Ovary (tissue), 7 donors: ENCODE measurements at regions not wholly inside any gene's neighbourhood (a gene's known extent, or its start where the extent isn't known, plus 50 kb on each side); places are given as distances from the start of the nearest gene placed in this dataset.

ENCODE experiments used
- DNase-seq, 5 donors: peaks; one replicate each; pipeline ENCODE4 v3.0.0-alpha.2; 2019 to 2020
- H3K27ac ChIP-seq, 2 donors: fragments of 200-600 bp; one replicate each; pipeline versions ENCODE4 v1.5.1 to v1.8.0; 2019 to 2022
- H3K27me3 ChIP-seq: fragments of 200-600 bp; one replicate; pipeline ENCODE4 v1.8.0; 2022
- H3K36me3 ChIP-seq: fragments of 200-600 bp; sonication (generic); one replicate; pipeline ENCODE4 v1.5.1; 2019
- H3K4me1 ChIP-seq: one replicate; pipeline ENCODE4 v1.8.1; 2013; ENCODE audit warnings: mild to moderate bottlenecking, moderate library complexity; ENCODE audit not compliant: insufficient read depth
- H3K4me3 ChIP-seq: fragments of 200-600 bp; sonication (generic); one replicate; pipeline ENCODE4 v1.5.1; 2017
- H3K9me3 ChIP-seq, 2 donors: fragments of 200-600 bp in 1 of 2; sonication (generic) in 1 of 2; one replicate each; pipeline versions ENCODE4 v1.5.1 to v1.8.1; 2013 to 2019; ENCODE audit warnings: mild to moderate bottlenecking in 1 of 2, moderate library complexity in 1 of 2
- CTCF ChIP-seq, 3 donors: fragments of 450-650 bp in 2 of 3; fragments of 200-600 bp in 1 of 3; IDR thresholded peaks; one replicate each; pipeline versions ENCODE4 v1.5.1 to v1.8.0; 2016 to 2022; ENCODE audit warnings: antibody characterized with exemption in 3 of 3, mild to moderate bottlenecking in 1 of 3
- EP300 ChIP-seq: sonication (generic); formaldehyde crosslinking; IDR thresholded peaks from one replicate; pipeline ENCODE4 v1.6.1; 2017; ENCODE audit warnings: antibody characterized with exemption
- POLR2A ChIP-seq: fragments of 450-650 bp; IDR thresholded peaks from one replicate; pipeline ENCODE4 v1.6.1; 2017; ENCODE audit warnings: antibody characterized with exemption, mild to moderate bottlenecking, moderate library complexity
- WGBS, 3 donors: extraction: QIAGEN DNeasy Blood & Tissue Kit in 1 of 3; methylation state at CpG; one replicate each; pipeline versions ENCODE4 v1.1.5 to v1.1.7; 2013 to 2017; 5-methylcytosine and 5-hydroxymethylcytosine counted together
- intact Hi-C, 4 donors: fragments of 100-400 bp; cut with DNase I; formaldehyde crosslinking; loops; one replicate each; pipeline versions ENCODE4 v1.11.0 to v1.15.1; 2022 to 2023
- donor health status: DM: no; HTN: no; CAD: no; lungs with moderate emphysema.
- donor health status: DM: no; HTN: no; CAD: no.
- donor health status: Bipolar disorder and iron deficiency.
- donor health status: DM: no; HTN: no; CAD: no.
- donor health status: DM: yes; HTN: yes; CAD: no.

GRCh38 chr3:73772076-73772886 lies 147.5 kb upstream of the PDZRN3 start:
- Histone ChIP-seq H3K27me3 (no peaks in the 10 kb centered on the region), H3K9me3 (no peaks in the 10 kb centered on the region), H3K36me3 (no peaks in the 10 kb centered on the region), H3K27ac (no peak overlapping the region), H3K4me3 (no peak overlapping the region), H3K4me1 (peaks cover 3% of the 10 kb centered on the region)
- TF ChIP-seq POLR2A (no peak), CTCF (IDR thresholded peaks at IDR 0.05) (no peak), EP300 (no peak)
- intact Hi-C loops = no loop called here
- DNase-seq = no peak
- WGBS, 3 donors = 67 to 81% (median 74%) methylated on average over 3 of the region's 3 CpGs

- no peak overlapping the region for H3K4me3 ChIP-seq
- H3K27me3 ChIP-seq = no peaks in the 10 kb centered on the region
- no peaks in the 10 kb centered on the region for H3K36me3 ChIP-seq
- TF ChIP-seq CTCF (IDR thresholded peaks at IDR 0.05) = no peak
- TF ChIP-seq EP300 = no peak
- TF ChIP-seq POLR2A = no peak
- WGBS, 3 donors = 76 to 83% (median 78%) methylated on average over 5 of the region's 5 CpGs
- no peak overlapping the region for H3K27ac ChIP-seq
- peaks cover 5% of the 10 kb centered on the region for H3K4me1 ChIP-seq
- no peaks in the 10 kb centered on the region for H3K9me3 ChIP-seq
- intact Hi-C loops = loop anchor here in 1 of 4 donors (5.0 kb wide), 1 partner anchor 146 kb away; the partner anchor contains the start of gene PDZRN3
- DNase-seq = no peak
These were observed 144.0 kb upstream of the PDZRN3 start for GRCh38 chr3:73768524-73769308.

- 4 to 5% (median 5%) methylated on average over 7 of the region's 7 CpGs for WGBS, 3 donors
- Histone ChIP-seq H3K4me1 (peaks cover 2% of the 10 kb centered on the region), H3K4me3 (peak overlapping the region; percentile 21), H3K9me3 (no peaks in the 10 kb centered on the region), H3K36me3 (no peaks in the 10 kb centered on the region), H3K27ac (peak overlapping the region; percentile 70), H3K27me3 (no peaks in the 10 kb centered on the region)
- no peak for TF ChIP-seq CTCF (IDR thresholded peaks at IDR 0.05)
- TF ChIP-seq EP300 = no peak
- no peak for TF ChIP-seq POLR2A
- DNase-seq = peak in 3 of 5 donors; percentile 32 to 55 (median 51)
- intact Hi-C loops = loop anchor here in 2 of 4 donors (2.0 to 5.0 kb wide), 2 partner anchors 142 to 144 kb away; partner anchors contain the start of gene PDZRN3 (in 2 of the 2)
These were observed 142.0 kb upstream of the PDZRN3 start for GRCh38 chr3:73766599-73767381.
